ENCODE measurements at regions not wholly inside any gene's neighbourhood (a gene's known extent, or its start where the extent isn't known, plus 50 kb on each side); places are given as distances from the start of the nearest gene placed in this dataset.

DNA sequence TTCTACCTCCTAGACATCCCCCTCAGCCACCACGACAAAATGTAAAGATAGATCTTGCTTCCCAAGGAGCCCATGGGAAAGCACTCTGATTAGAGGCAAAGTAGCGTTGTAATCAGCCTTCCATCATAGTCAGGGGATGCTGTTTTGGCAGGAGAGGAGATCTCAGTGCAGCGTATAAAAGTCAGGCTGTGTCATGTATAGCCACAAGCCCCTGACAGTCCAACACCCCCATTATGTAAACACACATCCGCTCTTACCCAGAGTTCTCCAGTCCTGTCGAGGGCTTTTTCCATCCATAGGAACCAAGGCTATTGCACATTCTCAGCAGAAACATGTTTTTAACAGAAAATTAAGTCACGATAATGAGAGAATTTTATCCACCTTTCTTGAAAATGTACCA lies 156.3 kb downstream of the CYSLTR2 start:
- H2AFZ ChIP-seq (ENCODE audit: low read length) = no peak overlapping the region
- H2BK120ac ChIP-seq (replicated peaks; ENCODE audit: low read depth, low read length) = no peak overlapping the region
- H2BK12ac ChIP-seq (ENCODE audit: low read depth, low read length) = no peak overlapping the region
- H3K4me2 ChIP-seq (ENCODE audit: insufficient read depth in 1 of 2, low read depth in 2 of 2, low read length in 2 of 2) = no peak overlapping the region
- no peak overlapping the region for H4K5ac ChIP-seq (ENCODE audit: insufficient read length, low read depth, low read length)
- H2BK20ac ChIP-seq (ENCODE audit: low read length) = no peak overlapping the region
- no peaks in the 10 kb centered on the region for H3K79me1 ChIP-seq (ENCODE audit: low read depth, low read length)
- H4K91ac ChIP-seq (replicated peaks; ENCODE audit: insufficient read length, low read length) = no peak overlapping the region
- no peak for DNase-seq (ENCODE audit: low read depth in 1 of 2, low spot score in 2 of 2)
- H3K79me2 ChIP-seq (ENCODE audit: control insufficient read depth in 1 of 2, insufficient read depth in 2 of 2, low read length in 2 of 2) = no peaks in the 10 kb centered on the region
- no peak overlapping the region for H2BK15ac ChIP-seq (ENCODE audit: low read length)
- H3K4ac ChIP-seq (replicated peaks; ENCODE audit: insufficient read length, low read depth, low read length) = no peak overlapping the region
- H3K23ac ChIP-seq (ENCODE audit: insufficient read length) = no peak overlapping the region
- no peak overlapping the region for H3K18ac ChIP-seq (ENCODE audit: extremely low read depth, low read length)
- ChIA-PET CTCF (ENCODE audit: partially characterized antibody) (no interaction called here), POLR2A (ENCODE audit: partially characterized antibody) (no interaction called here)
- H3K56ac ChIP-seq (replicated peaks; ENCODE audit: insufficient read length, low read depth, low read length) = no peak overlapping the region
- no peaks in the 10 kb centered on the region for H3K27me3 ChIP-seq (replicated peaks in 1 of 4; ENCODE audit: control insufficient read depth in 3 of 4, extremely low read depth in 1 of 4, insufficient read depth in 3 of 4, low read length in 3 of 4)
- no peaks in the 10 kb centered on the region for H4K20me1 ChIP-seq (replicated peaks in 1 of 2; ENCODE audit: control insufficient read depth in 1 of 2, insufficient read depth in 2 of 2, low read length in 2 of 2)
- H3K36me3 ChIP-seq (ENCODE audit: control insufficient read depth in 2 of 4, insufficient read depth in 4 of 4, low read length in 3 of 4) = no peaks in the 10 kb centered on the region
- WGBS, 2 experiments (ENCODE audit: extremely low coverage in 1 of 2, insufficient coverage in 1 of 2, insufficient read length in 1 of 2, insufficient replicate concordance in 2 of 2, low coverage in 1 of 2, low lambda C conversion rate in 2 of 2, missing lambda C conversion rate in 1 of 2) = 87% methylated on average over 6 of the region's 6 CpGs; no CpG with 5 or more reads in 1 of the 2 experiments
- H3K23me2 ChIP-seq (ENCODE audit: low read depth, low read length) = no peaks in the 10 kb centered on the region; the same call in 1 of the 2 replicates
- H3K9me3 ChIP-seq (ENCODE audit: insufficient read depth in 2 of 2, low read depth in 1 of 2, low read length in 1 of 2) = no peaks in the 10 kb centered on the region
- H3K9ac ChIP-seq (replicated peaks in 1 of 4; ENCODE audit: extremely low read depth in 1 of 4, low read depth in 3 of 4, low read length in 3 of 4) = no peak overlapping the region
- H3K27ac ChIP-seq (ENCODE audit: low read depth, low read length) = no peak overlapping the region
- no peak overlapping the region for H3K14ac ChIP-seq (ENCODE audit: insufficient read length)
- no peak overlapping the region for H4K8ac ChIP-seq (ENCODE audit: extremely low read depth, insufficient read depth, low read length)
- no peak for FAIRE-seq
- H2AK5ac ChIP-seq (ENCODE audit: low read depth, low read length) = no peak overlapping the region
- H2BK5ac ChIP-seq (ENCODE audit: low read depth, low read length) = no peak overlapping the region
- no peaks in the 10 kb centered on the region for H3K4me1 ChIP-seq (replicated peaks in 1 of 4; ENCODE audit: control insufficient read depth in 3 of 4, insufficient read depth in 4 of 4, low read length in 3 of 4)
- no peak overlapping the region for H3K4me3 ChIP-seq (ENCODE audit: extremely low read depth in 1 of 4, insufficient read depth in 2 of 4, low read depth in 3 of 4, low read length in 4 of 4)
- TF ChIP-seq, protein P1, sequence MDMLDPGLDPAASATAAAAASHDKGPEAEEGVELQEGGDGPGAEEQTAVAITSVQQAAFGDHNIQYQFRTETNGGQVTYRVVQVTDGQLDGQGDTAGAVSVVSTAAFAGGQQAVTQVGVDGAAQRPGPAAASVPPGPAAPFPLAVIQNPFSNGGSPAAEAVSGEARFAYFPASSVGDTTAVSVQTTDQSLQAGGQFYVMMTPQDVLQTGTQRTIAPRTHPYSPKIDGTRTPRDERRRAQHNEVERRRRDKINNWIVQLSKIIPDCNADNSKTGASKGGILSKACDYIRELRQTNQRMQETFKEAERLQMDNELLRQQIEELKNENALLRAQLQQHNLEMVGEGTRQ (IDR thresholded peaks at IDR 0.05; ENCODE audit: low read length) = no peak
- TF ChIP-seq SP2 (IDR thresholded peaks at IDR 0.05; ENCODE audit: low read length) (no peak), SIX5 (IDR thresholded peaks at IDR 0.05; ENCODE audit: low read depth, low read length) (no peak), YY1 (IDR thresholded peaks at IDR 0.05; ENCODE audit: low read depth, low read length) (no peak), PHF8 (conservative IDR thresholded peaks at IDR 0.05; ENCODE audit: low read depth, low read length) (no peak), KDM4A (IDR thresholded peaks at IDR 0.05; ENCODE audit: low read depth, low read length, severe bottlenecking) (no peak), FOSL1 (IDR thresholded peaks at IDR 0.05; ENCODE audit: insufficient read depth, low read depth, low read length) (no peak), CHD2 (IDR thresholded peaks at IDR 0.05; ENCODE audit: low read length) (no peak), TBP (IDR thresholded peaks at IDR 0.05; ENCODE audit: low read depth, low read length) (no peak), BACH1 (IDR thresholded peaks at IDR 0.05; ENCODE audit: low read length) (no peak), ASH2L (IDR thresholded peaks at IDR 0.05; ENCODE audit: low read length) (no peak), SUZ12 (IDR thresholded peaks at IDR 0.05; ENCODE audit: low read length) (no peak), SAP30 (IDR thresholded peaks at IDR 0.05; ENCODE audit: insufficient read depth, insufficient replicate concordance, low read length) (no peak), CHD1 (IDR thresholded peaks at IDR 0.05; ENCODE audit: low read depth, low read length) (no peak), BCL11A (IDR thresholded peaks at IDR 0.05; ENCODE audit: low read depth in 2 of 2, low read length in 2 of 2) (no peak), KDM5A (IDR thresholded peaks at IDR 0.05; ENCODE audit: low read length) (no peak)
